Stimulated activated CD4-positive, alpha-beta T cell treated with anti-CD3 and anti-CD28 coated beads, Interleukin-2, amount 100 ng/mL, for 24 hours (primary cell): ENCODE measurements at regions not wholly inside any gene's neighbourhood (a gene's known extent, or its start where the extent isn't known, plus 50 kb on each side); places are given as distances from the start of the nearest gene placed in this dataset.
"Not testable (repeated sequence)": the region's sequence is repeated elsewhere in the genome, so short reads cannot be mapped to it uniquely, and the experiment has no call there.

Experiments used
- DNase-seq, 2 donors: peaks; one replicate each; pipeline ENCODE4 v3.0.0-alpha.2; 2020

- DNase-seq, result no peak
These were observed 112.2 kb downstream of the DYRK2 start for GRCh38 chr12:67760586-67761275.

GRCh38 chr12:67761566-67761965 is 113.0 kb downstream of the DYRK2 start:
- no peak for DNase-seq

GRCh38 chr12:67764055-67764454 is 115.5 kb downstream of the DYRK2 start:
- DNase-seq, result no peak

DNA sequence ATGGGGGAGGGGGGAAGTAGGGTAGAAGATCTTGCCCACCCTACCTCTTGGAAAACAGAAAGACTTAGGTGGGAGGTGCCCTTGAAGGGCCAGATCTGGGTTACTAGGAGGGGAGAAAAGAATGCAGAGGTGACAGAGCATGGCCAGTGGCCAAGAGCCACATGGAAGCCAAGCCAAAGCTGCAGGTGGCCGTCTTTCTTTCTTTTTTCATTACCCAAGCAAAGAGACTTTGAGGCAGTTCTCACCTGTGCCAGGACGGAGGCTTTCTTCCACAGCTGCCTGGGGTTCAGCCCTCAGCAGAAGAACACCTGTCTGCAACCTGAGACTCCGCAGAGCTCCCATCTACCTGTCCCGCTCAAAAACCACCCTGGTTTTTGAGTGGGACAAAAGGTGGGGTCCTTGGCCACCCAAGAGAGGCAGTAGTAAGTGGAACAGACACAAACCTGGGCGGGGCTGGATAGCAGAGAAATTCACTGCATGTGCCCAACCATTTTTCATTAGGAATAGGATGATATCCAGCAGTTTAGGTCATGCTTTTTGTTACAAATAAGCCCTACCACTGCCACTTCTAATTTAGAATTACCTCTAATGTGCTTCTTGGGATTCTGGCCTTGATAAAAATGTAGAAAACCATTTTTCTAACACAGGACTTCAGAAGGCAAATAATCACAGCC is 116.5 kb downstream of the DYRK2 start:
- no peak for DNase-seq

DNA sequence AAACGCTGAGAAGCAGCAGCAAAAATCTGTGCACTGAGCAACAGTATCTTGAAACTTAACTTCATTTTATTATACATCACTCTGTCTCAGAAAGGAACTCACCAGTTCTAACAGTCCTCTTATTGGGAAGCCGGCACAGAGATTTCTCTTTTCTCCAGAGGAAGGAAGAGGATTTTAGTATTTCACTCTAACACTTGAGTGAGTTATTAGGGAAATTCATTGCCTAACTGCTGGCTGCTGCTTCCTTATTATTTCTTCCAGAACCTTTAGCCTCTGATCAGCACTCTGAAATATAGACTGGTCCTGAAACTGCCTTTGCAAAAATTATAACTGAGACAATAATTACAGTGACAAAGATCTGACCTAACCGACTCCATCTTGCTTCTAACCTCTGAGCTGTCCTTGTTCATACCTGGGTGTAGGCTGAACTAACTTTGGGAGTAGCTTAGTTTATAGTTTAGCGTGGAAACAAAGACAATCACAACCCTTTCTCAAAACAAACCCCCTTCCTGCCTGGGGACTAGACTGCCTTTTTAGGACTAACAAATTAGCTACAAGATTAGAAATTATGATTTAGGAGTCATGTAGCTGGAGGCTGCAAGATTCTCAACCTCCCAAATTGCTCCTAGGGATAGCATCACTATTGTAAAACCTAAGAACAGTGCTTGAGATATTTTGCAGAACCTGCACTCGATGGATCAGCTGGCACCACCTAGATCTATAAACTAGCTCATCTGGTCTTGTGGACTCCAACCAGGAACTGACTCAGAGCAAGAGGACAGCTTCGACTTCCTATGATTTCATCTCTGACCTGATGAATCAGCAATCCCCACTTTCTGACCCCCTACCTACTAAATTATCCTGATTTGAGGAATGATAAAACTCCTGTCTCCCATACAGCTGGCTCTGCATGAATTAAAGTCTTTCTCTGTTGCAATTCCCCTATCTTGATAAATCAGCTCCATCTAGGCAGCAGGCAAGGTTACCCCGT is 117.5 kb downstream of the DYRK2 start:
- DNase-seq, result no peak

- no peak for DNase-seq
These were observed 124.0 kb downstream of the DYRK2 start for GRCh38 chr12:67772267-67773169.

DNA sequence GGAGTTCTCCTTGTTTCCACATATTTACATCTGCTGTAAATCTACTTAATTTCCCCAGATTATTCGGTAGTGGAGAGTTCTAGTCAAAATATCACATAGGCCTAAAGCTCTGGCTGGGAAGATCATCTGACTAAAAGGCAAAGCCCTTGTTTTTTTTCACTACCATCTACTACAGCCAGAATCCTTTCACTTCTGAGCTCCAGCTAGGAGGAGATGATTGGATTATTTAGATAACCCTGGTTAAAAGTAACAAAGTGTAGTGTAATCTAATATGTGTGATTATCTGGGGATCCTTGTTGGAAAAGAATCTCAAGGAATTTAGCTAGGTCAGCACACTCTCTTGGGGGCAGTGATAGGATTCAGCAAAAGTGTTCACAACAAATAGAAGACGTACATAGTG is 125.4 kb downstream of the DYRK2 start:
- no peak for DNase-seq

- no peak for DNase-seq
These were observed 126.5 kb downstream of the DYRK2 start for GRCh38 chr12:67774983-67775587.

GRCh38 chr12:67780580-67781084 is 132.1 kb downstream of the DYRK2 start:
- no peak for DNase-seq

DNA sequence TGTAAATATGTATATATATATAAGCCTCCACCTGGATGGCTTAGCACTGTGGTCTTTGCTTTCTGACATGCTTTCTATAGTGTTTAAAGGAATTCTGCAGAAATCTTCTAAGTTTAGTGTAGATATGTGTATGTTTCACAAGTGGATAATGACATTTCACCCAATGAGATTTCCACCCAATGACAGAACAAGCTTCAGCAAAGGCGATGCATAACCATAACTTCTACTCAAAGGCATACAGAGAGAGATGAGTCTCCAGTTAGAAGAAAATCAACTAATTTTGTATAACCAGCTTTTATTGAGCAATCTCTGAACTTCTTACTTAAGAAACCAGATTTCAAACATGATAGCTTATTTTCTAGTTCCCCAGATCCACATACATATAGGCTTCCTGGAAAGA is 134.0 kb downstream of the DYRK2 start:
- DNase-seq, result no peak

- no peak for DNase-seq
These were observed 134.8 kb downstream of the DYRK2 start for GRCh38 chr12:67783393-67783792.

GRCh38 chr12:67784831-67785230 is 136.3 kb downstream of the DYRK2 start:
- no peak for DNase-seq

DNA sequence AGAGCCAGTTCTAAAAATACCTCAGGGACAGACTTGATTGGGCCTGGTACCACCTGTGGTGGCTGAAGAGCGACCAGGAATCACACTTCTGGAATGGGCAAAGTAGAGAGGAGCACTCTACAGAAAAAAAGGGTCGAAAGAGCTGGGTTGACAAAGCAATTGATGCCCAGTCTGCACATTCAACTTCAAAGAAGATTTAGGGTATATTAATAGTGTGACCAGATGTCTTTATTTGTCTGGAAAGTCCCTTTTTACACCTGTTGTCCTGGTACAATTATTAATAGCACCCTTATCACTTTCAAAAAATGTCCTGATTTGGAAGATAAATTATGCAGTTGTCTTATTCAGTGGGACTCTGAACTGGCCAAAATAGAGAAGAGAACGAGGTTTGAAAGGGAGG is 137.5 kb downstream of the DYRK2 start:
- DNase-seq, result no peak

GRCh38 chr12:67788118-67788517 is 139.6 kb downstream of the DYRK2 start:
- DNase-seq, result no peak

DNA sequence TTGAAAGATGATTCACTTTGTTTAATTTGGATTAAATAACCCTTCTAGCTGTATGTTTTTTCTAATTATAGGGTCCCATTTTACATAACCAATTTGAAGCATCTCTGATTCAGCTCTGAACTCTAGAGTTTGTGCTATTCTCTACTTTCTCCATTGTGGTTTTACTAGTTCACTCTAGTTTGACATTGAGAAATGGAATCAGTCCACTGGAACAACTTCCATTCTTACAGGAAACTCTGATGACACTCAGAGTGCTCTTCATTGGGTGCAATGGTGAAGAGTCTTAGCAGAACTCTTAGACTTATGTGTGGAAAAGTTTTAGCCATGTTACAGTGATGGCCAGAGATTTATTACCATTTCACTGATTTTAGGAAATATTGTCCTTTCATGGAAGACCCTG is 140.7 kb downstream of the DYRK2 start:
- no peak for DNase-seq

DNA sequence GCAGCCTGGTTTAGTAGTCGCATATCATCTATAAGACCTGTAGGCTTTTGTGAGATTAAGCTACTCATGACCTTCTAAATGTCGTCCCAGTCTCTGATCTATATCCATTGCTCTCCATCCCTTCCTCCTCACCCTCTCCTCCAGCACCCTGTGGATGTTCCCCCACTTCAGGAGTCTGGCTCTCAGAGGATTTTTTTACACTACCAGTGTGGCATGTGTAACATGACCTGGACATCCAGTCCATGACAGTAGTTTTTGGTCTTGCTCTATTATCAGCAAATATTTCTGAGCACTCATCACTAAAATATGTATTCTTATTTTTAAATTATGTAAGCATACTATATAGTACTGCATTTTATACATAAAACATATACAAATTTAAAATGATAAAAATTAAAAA is 142.1 kb downstream of the DYRK2 start:
- DNase-seq, result no peak

DNA sequence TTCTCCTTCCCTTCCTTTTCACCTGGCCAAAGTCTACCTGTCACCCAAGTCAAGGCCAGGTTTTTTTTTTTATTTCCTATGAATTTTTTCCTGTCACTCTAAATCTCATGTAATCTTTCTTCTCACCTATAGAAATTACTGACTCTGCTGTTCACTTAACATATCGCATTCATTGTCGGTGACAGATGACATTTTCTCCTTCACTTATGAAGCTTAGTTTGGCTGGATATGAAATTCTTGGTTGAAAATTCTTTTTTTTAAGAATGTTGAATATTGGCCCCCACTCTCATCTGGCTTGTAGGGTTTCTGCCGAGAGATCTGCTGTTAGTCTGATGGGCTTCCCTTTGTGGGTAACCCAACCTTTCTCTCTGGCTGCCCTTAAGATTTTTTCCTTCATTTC is 142.8 kb downstream of the DYRK2 start:
- DNase-seq, result not testable (repeated sequence)

DNA sequence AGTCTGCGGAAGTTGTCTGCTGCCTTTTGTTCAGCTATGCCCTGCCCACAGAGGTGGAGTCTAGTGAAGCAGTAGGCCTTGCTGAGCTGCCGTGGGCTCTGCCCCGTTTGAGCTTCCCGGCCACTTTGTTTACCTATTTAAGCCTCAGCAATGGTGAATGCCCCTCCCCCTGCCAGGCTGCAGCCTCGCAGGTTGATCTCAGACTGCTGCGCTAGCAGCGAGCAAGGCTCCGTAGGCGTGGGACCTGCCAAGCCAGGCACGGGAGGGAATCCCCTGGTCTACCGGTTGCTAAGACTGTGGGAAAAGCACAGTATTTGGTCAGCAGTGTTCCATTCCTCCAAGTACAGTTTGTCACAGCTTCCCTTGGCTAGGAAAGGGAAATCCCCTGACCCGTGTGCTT is 143.6 kb downstream of the DYRK2 start:
- no peak for DNase-seq

DNA sequence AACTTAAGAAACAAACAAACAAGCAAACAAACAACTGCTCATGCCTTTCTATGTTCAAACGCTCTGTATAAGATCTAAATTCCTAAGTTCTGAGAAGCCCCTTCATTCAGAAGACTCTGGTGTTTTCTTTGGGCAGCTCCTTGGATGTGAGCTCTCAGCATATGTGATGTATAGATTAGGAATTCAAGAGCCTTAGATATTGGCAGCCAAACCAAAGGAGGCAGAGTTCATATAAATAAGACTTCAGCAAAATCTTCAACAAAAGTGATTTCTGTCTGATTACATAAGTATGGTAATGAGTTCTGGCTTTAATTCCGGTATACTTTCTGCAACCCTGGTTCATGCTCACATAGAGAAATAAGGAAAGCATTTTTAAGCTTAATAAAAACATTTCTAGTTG is 145.6 kb downstream of the DYRK2 start:
- no peak for DNase-seq

DNA sequence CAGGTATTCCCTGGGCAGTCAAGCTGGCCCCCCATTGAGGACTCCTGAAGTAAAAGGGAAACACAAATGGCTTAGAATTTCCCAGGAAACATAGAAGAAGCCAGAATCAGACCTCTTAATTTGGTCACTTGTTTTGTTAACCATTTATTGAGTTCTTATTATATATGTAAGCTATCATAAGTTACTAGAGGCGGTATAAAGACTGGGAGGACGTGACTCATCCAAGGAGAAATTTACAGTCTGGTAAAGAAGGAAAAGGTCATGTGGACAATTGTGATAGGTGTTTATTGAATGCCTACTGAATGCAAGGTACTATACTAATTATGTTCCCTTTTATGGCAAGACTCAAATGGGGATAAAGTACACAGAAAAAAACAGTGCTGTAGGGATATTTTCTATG is 146.7 kb downstream of the DYRK2 start:
- no peak for DNase-seq

DNA sequence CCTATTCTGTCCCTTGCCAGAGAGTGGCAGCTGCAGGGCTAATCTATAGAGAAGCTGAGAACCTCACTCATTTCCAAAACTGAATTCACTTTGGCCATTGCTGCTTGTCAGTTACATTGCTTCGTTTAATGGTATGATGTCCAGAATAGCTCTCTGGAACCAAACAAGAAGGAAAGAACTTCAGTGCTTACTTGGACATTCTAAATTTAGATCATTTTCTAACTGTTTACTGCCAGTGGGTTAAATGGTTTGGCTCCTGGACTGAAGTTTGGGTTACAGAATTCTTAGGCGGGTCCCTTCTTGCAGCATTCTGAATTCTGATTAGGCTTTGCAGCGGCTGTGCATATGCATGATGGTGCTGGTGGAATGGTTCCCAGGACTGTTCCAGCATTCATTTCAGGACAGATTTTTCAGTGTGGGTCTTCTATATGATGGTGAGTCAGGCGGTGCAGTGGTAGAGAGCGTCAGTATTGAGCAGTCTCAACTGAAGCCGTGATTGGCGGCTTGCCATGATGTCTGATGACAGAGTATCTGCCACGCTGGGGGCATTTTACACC is 148.7 kb downstream of the DYRK2 start:
- no peak for DNase-seq

- no peak for DNase-seq
These were observed 149.2 kb downstream of the DYRK2 start for GRCh38 chr12:67797753-67798152.
